ENCODE measurements at regions not wholly inside any gene's neighbourhood (a gene's known extent, or its start where the extent isn't known, plus 50 kb on each side); places are given as distances from the start of the nearest gene placed in this dataset.

GRCh38 chrX:146448791-146449190 is 360.8 kb upstream of the CXorf51B start (continued):
- no peak for TF ChIP-seq ZNF639 (CRISPR knock-in tag; conservative IDR thresholded peaks at IDR 0.05)

GRCh38 chrX:146449243-146449642 is 360.3 kb upstream of the CXorf51B start:
- Histone ChIP-seq H3K4me2 (ENCODE audit: low read depth, low read length) (no peak overlapping the region), H3K27me3 (ENCODE audit: control insufficient read depth in 1 of 2, insufficient read depth in 2 of 2, low read length in 2 of 2) (no peaks in the 10 kb centered on the region), H3K4me3 (replicated peaks in 1 of 3; ENCODE audit: insufficient read depth in 1 of 3, low read depth in 2 of 3, low read length in 3 of 3) (no peak overlapping the region), H3K9me3 (ENCODE audit: low read length) (peaks cover 63% of the 10 kb centered on the region), H3K27ac (ENCODE audit: extremely low read length, insufficient read depth, low read length) (no peak overlapping the region), H3K79me2 (ENCODE audit: insufficient read depth, low read length) (no peaks in the 10 kb centered on the region), H4K20me1 (ENCODE audit: insufficient read depth, low read length) (no peaks in the 10 kb centered on the region), H2AFZ (ENCODE audit: low read length) (no peak overlapping the region), H3K9ac (ENCODE audit: insufficient read depth, low read depth, low read length) (no peak overlapping the region), H3K4me1 (ENCODE audit: insufficient read depth, low read length) (no peaks in the 10 kb centered on the region), H3K36me3 (replicated peaks in 1 of 2; ENCODE audit: control insufficient read depth in 1 of 2, insufficient read depth in 2 of 2, low read length in 2 of 2) (no peaks in the 10 kb centered on the region)
- 14% methylated on average over 3 of the region's 3 CpGs for WGBS (ENCODE audit: low lambda C conversion rate)
- no TSS peak for BruUV-seq (replicated peaks)
- in situ Hi-C loops (cut with HindIII; ENCODE audit: extremely low pct_ligation_motif_present, low pct_unique_long_range_greater_than_20kb) (no loop called here), intact Hi-C loops (cut with micrococcal nuclease; ENCODE audit: unreplicated experiment) (no loop called here)
- FAIRE-seq: no peak
- DNase-seq (ENCODE audit: low spot score): no peak
- no peak for ATAC-seq
- POLR2A ChIA-PET: no interaction called here
- CTCF ChIA-PET (ENCODE audit: low intra/inter-chr PET ratio, low total read pairs): no interaction called here
- no peak for TF ChIP-seq SP1 (IDR thresholded peaks at IDR 0.05)
- TF ChIP-seq SP1 (CRISPR knock-in tag; IDR thresholded peaks at IDR 0.05): no peak
- TF ChIP-seq TRAFD1 (CRISPR knock-in tag; IDR thresholded peaks at IDR 0.05; ENCODE audit: borderline replicate concordance): no peak
- TF ChIP-seq NAIF1 (CRISPR knock-in tag; IDR thresholded peaks at IDR 0.05; ENCODE audit: borderline replicate concordance): no peak
- TF ChIP-seq POLR2G (IDR thresholded peaks at IDR 0.05; ENCODE audit: low read depth, low read length): no peak
- no peak for TF ChIP-seq ETV5 (CRISPR knock-in tag; IDR thresholded peaks at IDR 0.05; ENCODE audit: borderline replicate concordance)
- no peak for TF ChIP-seq NFAT5 (CRISPR knock-in tag; IDR thresholded peaks at IDR 0.05)
- TF ChIP-seq ZNF205 (CRISPR knock-in tag; IDR thresholded peaks at IDR 0.05): no peak
- TF ChIP-seq KDM6A (CRISPR knock-in tag; IDR thresholded peaks at IDR 0.05; ENCODE audit: low read depth): no peak
- no peak for TF ChIP-seq RCOR2 (CRISPR knock-in tag; IDR thresholded peaks at IDR 0.05)
- TF ChIP-seq ZBTB33 (CRISPR knock-in tag; IDR thresholded peaks at IDR 0.05): no peak
- no peak for TF ChIP-seq PREB (CRISPR knock-in tag; IDR thresholded peaks at IDR 0.05)

Measured in HepG2 (cell line).